ENCODE measurements at regions not wholly inside any gene's neighbourhood (a gene's known extent, or its start where the extent isn't known, plus 50 kb on each side); places are given as distances from the start of the nearest gene placed in this dataset.
"Not testable (repeated sequence)": the region's sequence is repeated elsewhere in the genome, so short reads cannot be mapped to it uniquely, and the experiment has no call there.

- intact Hi-C loops (cut with micrococcal nuclease) = no loop called here
- peaks cover 9% of the 10 kb centered on the region for H3K4me1 Mint-ChIP-seq
- no peak overlapping the region for H3K4me2 ChIP-seq (replicated peaks; ENCODE audit: extremely low read depth, low read length, poor library complexity, severe bottlenecking)
Observed at GRCh38 chr7:20543500-20543899, 72.0 kb upstream of the ABCB5 start.

GRCh38 chr7:20545016-20545415, 70.5 kb upstream of the ABCB5 start:
- Histone ChIP-seq H3K4me2 (replicated peaks; ENCODE audit: extremely low read depth, low read length, poor library complexity, severe bottlenecking) (no peak overlapping the region), H3K79me2 (ENCODE audit: insufficient read depth, low read length) (no peaks in the 10 kb centered on the region), H2AFZ (ENCODE audit: insufficient read depth, low read depth, low read length, poor library complexity, severe bottlenecking) (no peak overlapping the region), H3K9ac (ENCODE audit: insufficient read depth, low read length, poor library complexity, severe bottlenecking) (no peak overlapping the region), H4K20me1 (ENCODE audit: insufficient read depth, low read length) (no peaks in the 10 kb centered on the region), H3K4me1 (ENCODE audit: control insufficient read depth in 1 of 2, insufficient read depth in 2 of 2, low read length in 2 of 2) (no peaks in the 10 kb centered on the region), H3K27ac (ENCODE audit: low read depth in 1 of 2, low read length in 2 of 2) (no peak overlapping the region), H3K36me3 (replicated peaks in 1 of 2; ENCODE audit: control insufficient read depth in 1 of 2, insufficient read depth in 2 of 2, low read length in 2 of 2) (no peaks in the 10 kb centered on the region), H3K9me3 (replicated peaks in 1 of 2; ENCODE audit: control insufficient read depth in 1 of 2, insufficient read depth in 1 of 2, low read length in 2 of 2) (no peaks in the 10 kb centered on the region), H3K27me3 (ENCODE audit: control insufficient read depth in 2 of 2, insufficient read depth in 2 of 2, low read length in 2 of 2) (no peaks in the 10 kb centered on the region), H3K4me3 (replicated peaks in 1 of 3; ENCODE audit: low read depth in 2 of 3, low read length in 3 of 3) (no peak overlapping the region)
- no peak overlapping the region for H3K27ac Mint-ChIP-seq
- H3K36me3 Mint-ChIP-seq = no peaks in the 10 kb centered on the region
- H3K4me1 Mint-ChIP-seq = peaks cover 9% of the 10 kb centered on the region
- H3K9me3 Mint-ChIP-seq = peaks cover 3 to 11% (median 5%) of the 10 kb centered on the region in 7 donors
- peaks cover 0 to 3% (median 0%) of the 10 kb centered on the region in 3 donors for H3K27me3 Mint-ChIP-seq (ENCODE audit: low read depth in 3 of 3)
- TF ChIP-seq CTCF (IDR thresholded peaks at IDR 0.05) = no peak
- no peak overlapping the region for H3K4me3 Mint-ChIP-seq
- WGBS (ENCODE audit: insufficient coverage) = no CpG with 5 or more reads among the region's 2 CpGs
- intact Hi-C loops (cut with micrococcal nuclease) = no loop called here
- DNase-seq = no peak

More at GRCh38 chr7:20543500-20543899, 72.0 kb upstream of the ABCB5 start:
- no peak for TF ChIP-seq CTCF (IDR thresholded peaks at IDR 0.05)
- peaks cover 0 to 3% (median 0%) of the 10 kb centered on the region in 3 donors for H3K27me3 Mint-ChIP-seq (ENCODE audit: low read depth in 3 of 3)
- H3K36me3 ChIP-seq (replicated peaks in 1 of 2; ENCODE audit: control insufficient read depth in 1 of 2, insufficient read depth in 2 of 2, low read length in 2 of 2) = no peaks in the 10 kb centered on the region
- H3K27ac Mint-ChIP-seq = no peak overlapping the region
- no peak overlapping the region for H3K4me3 Mint-ChIP-seq
- no peak overlapping the region for H2AFZ ChIP-seq (ENCODE audit: insufficient read depth, low read depth, low read length, poor library complexity, severe bottlenecking)
- no peak for DNase-seq
- H3K79me2 ChIP-seq (ENCODE audit: insufficient read depth, low read length) = no peaks in the 10 kb centered on the region
- no peak overlapping the region for H3K27ac ChIP-seq (ENCODE audit: low read depth in 1 of 2, low read length in 2 of 2)
- no peaks in the 10 kb centered on the region for H3K4me1 ChIP-seq (ENCODE audit: control insufficient read depth in 1 of 2, insufficient read depth in 2 of 2, low read length in 2 of 2)
- H3K27me3 ChIP-seq (ENCODE audit: control insufficient read depth in 2 of 2, insufficient read depth in 2 of 2, low read length in 2 of 2) = no peaks in the 10 kb centered on the region
- H3K4me3 ChIP-seq (replicated peaks in 1 of 3; ENCODE audit: low read depth in 2 of 3, low read length in 3 of 3) = no peak overlapping the region
- no peak overlapping the region for H3K9ac ChIP-seq (ENCODE audit: insufficient read depth, low read length, poor library complexity, severe bottlenecking)
- no CpG with 5 or more reads among the region's 1 CpG for WGBS (ENCODE audit: insufficient coverage)
- H3K36me3 Mint-ChIP-seq = no peaks in the 10 kb centered on the region
- H4K20me1 ChIP-seq (ENCODE audit: insufficient read depth, low read length) = no peaks in the 10 kb centered on the region
- H3K9me3 ChIP-seq (replicated peaks in 1 of 2; ENCODE audit: control insufficient read depth in 1 of 2, insufficient read depth in 1 of 2, low read length in 2 of 2) = no peaks in the 10 kb centered on the region
- peaks cover 3 to 13% (median 7%) of the 10 kb centered on the region in 7 donors for H3K9me3 Mint-ChIP-seq

GRCh38 chr7:20546958-20547357, 68.5 kb upstream of the ABCB5 start:
- H3K27me3 Mint-ChIP-seq (ENCODE audit: low read depth in 3 of 3); H3K9ac ChIP-seq (ENCODE audit: insufficient read depth, low read length, poor library complexity, severe bottlenecking); H3K4me3 ChIP-seq (replicated peaks in 1 of 3; ENCODE audit: low read depth in 2 of 3, low read length in 3 of 3); H3K4me3 Mint-ChIP-seq; intact Hi-C loops (cut with micrococcal nuclease); H3K36me3 Mint-ChIP-seq; H3K79me2 ChIP-seq (ENCODE audit: insufficient read depth, low read length); H3K4me2 ChIP-seq (replicated peaks; ENCODE audit: extremely low read depth, low read length, poor library complexity, severe bottlenecking); H3K4me1 ChIP-seq (ENCODE audit: control insufficient read depth in 1 of 2, insufficient read depth in 2 of 2, low read length in 2 of 2); H3K27me3 ChIP-seq (ENCODE audit: control insufficient read depth in 2 of 2, insufficient read depth in 2 of 2, low read length in 2 of 2); H3K27ac ChIP-seq (ENCODE audit: low read depth in 1 of 2, low read length in 2 of 2); H3K27ac Mint-ChIP-seq; H3K36me3 ChIP-seq (replicated peaks in 1 of 2; ENCODE audit: control insufficient read depth in 1 of 2, insufficient read depth in 2 of 2, low read length in 2 of 2); H3K9me3 ChIP-seq (replicated peaks in 1 of 2; ENCODE audit: control insufficient read depth in 1 of 2, insufficient read depth in 1 of 2, low read length in 2 of 2); H4K20me1 ChIP-seq (ENCODE audit: insufficient read depth, low read length); DNase-seq; H3K4me1 Mint-ChIP-seq; H2AFZ ChIP-seq (ENCODE audit: insufficient read depth, low read depth, low read length, poor library complexity, severe bottlenecking); H3K9me3 Mint-ChIP-seq: not testable (repeated sequence)
- WGBS (ENCODE audit: insufficient coverage) = 99% methylated on average over 10 of the region's 10 CpGs

Measured in CD14-positive monocyte (primary cell).